ENCODE measurements at regions not wholly inside any gene's neighbourhood (a gene's known extent, or its start where the extent isn't known, plus 50 kb on each side); places are given as distances from the start of the nearest gene placed in this dataset.
"Not testable (repeated sequence)": the region's sequence is repeated elsewhere in the genome, so short reads cannot be mapped to it uniquely, and the experiment has no call there.

- Histone ChIP-seq H3K27ac (no peak overlapping the region), H3K4me3 (no peak overlapping the region), H3K27me3 (no peaks in the 10 kb centered on the region), H3K36me3 (no peaks in the 10 kb centered on the region), H3K4me1 (no peaks in the 10 kb centered on the region), H3K9me3 (peaks cover 0 to 23% (median 0%) of the 10 kb centered on the region in 3 donors)
- no peak for TF ChIP-seq POLR2AphosphoS5 (IDR thresholded peaks at IDR 0.05)
- no peak for TF ChIP-seq EP300 (IDR thresholded peaks at IDR 0.05)
- TF ChIP-seq CTCF (IDR thresholded peaks at IDR 0.05) = no peak
- no peak for TF ChIP-seq POLR2A (IDR thresholded peaks at IDR 0.05)
- ATAC-seq = no peak
- WGBS, 2 donors (ENCODE audit: low coverage in 1 of 2) = no CpG with 5 or more reads among the region's 4 CpGs
Observed at GRCh38 chr1:90349510-90349909, 354.6 kb downstream of the ZNF326 start.

GRCh38 chr1:90348934-90349333 is 354.0 kb downstream of the ZNF326 start:
- Histone ChIP-seq H3K27me3 (no peaks in the 10 kb centered on the region), H3K9me3 (peaks cover 0 to 23% (median 0%) of the 10 kb centered on the region in 3 donors), H3K4me3 (no peak overlapping the region), H3K36me3 (no peaks in the 10 kb centered on the region), H3K4me1 (no peaks in the 10 kb centered on the region), H3K27ac (no peak overlapping the region)
- 67 to 81% methylated on average over 1 of the region's 1 CpG for WGBS, 2 donors (ENCODE audit: low coverage in 1 of 2)
- TF ChIP-seq POLR2A (IDR thresholded peaks at IDR 0.05) = no peak
- no peak for TF ChIP-seq CTCF (IDR thresholded peaks at IDR 0.05)
- TF ChIP-seq POLR2AphosphoS5 (IDR thresholded peaks at IDR 0.05) = no peak
- no peak for TF ChIP-seq EP300 (IDR thresholded peaks at IDR 0.05)
- no peak for ATAC-seq

- not testable (repeated sequence) for H3K27me3 ChIP-seq, ATAC-seq, H3K27ac ChIP-seq, H3K36me3 ChIP-seq, H3K4me3 ChIP-seq, H3K4me1 ChIP-seq
- peaks cover 0 to 23% (median 0%) of the 10 kb centered on the region in 3 donors for H3K9me3 ChIP-seq
- 88% methylated on average over 2 of the region's 2 CpGs; no CpG with 5 or more reads in 1 of the 2 donors for WGBS, 2 donors (ENCODE audit: low coverage in 1 of 2)
Observed at GRCh38 chr1:90348459-90348858, 353.5 kb downstream of the ZNF326 start.

DNA sequence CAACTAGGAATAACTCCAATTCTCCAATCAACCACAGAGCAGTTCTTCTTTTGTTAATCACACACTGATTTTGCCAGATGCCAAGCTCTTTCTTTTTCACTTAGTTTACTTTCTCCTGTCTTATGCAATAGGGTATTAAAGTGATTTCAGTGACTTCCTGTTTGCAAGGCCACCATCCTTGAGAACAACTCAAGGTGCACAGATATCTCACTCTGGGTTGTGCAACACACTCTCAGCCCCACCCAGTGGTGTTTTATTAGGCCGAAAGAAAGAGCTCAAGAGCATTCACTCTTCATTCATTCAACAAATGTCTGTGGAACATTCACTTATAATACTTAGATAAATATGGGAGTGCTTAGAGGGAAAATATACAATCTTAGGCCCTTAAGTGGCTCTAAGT is 352.5 kb downstream of the ZNF326 start:
- H3K4me3 ChIP-seq = no peak overlapping the region
- TF ChIP-seq CTCF (IDR thresholded peaks at IDR 0.05) (no peak), POLR2A (IDR thresholded peaks at IDR 0.05) (no peak), EP300 (IDR thresholded peaks at IDR 0.05) (no peak), POLR2AphosphoS5 (IDR thresholded peaks at IDR 0.05) (no peak)
- no peaks in the 10 kb centered on the region for H3K36me3 ChIP-seq
- peaks cover 0 to 23% (median 0%) of the 10 kb centered on the region in 3 donors for H3K9me3 ChIP-seq
- no peak overlapping the region for H3K27ac ChIP-seq
- no peaks in the 10 kb centered on the region for H3K4me1 ChIP-seq
- no peak for ATAC-seq
- no peaks in the 10 kb centered on the region for H3K27me3 ChIP-seq
- 60 to 75% methylated on average over 1 of the region's 1 CpG for WGBS, 2 donors (ENCODE audit: low coverage in 1 of 2)

- no peaks in the 10 kb centered on the region for H3K36me3 ChIP-seq
- no peaks in the 10 kb centered on the region for H3K4me1 ChIP-seq
- no peak for ATAC-seq
- 65% methylated on average over 2 of the region's 2 CpGs; no CpG with 5 or more reads in 1 of the 2 donors for WGBS, 2 donors (ENCODE audit: low coverage in 1 of 2)
- no peak overlapping the region for H3K4me3 ChIP-seq
- H3K9me3 ChIP-seq = peaks cover 0 to 23% (median 0%) of the 10 kb centered on the region in 3 donors
- H3K27ac ChIP-seq = no peak overlapping the region
- no peaks in the 10 kb centered on the region for H3K27me3 ChIP-seq
- TF ChIP-seq EP300 (IDR thresholded peaks at IDR 0.05) (no peak), POLR2AphosphoS5 (IDR thresholded peaks at IDR 0.05) (no peak), POLR2A (IDR thresholded peaks at IDR 0.05) (no peak), CTCF (IDR thresholded peaks at IDR 0.05) (no peak)
Observed at GRCh38 chr1:90346757-90347156, 351.8 kb downstream of the ZNF326 start.

Measured in gastroesophageal sphincter (tissue), 4 donors.